ENCODE measurements at regions not wholly inside any gene's neighbourhood (a gene's known extent, or its start where the extent isn't known, plus 50 kb on each side); places are given as distances from the start of the nearest gene placed in this dataset.

DNA sequence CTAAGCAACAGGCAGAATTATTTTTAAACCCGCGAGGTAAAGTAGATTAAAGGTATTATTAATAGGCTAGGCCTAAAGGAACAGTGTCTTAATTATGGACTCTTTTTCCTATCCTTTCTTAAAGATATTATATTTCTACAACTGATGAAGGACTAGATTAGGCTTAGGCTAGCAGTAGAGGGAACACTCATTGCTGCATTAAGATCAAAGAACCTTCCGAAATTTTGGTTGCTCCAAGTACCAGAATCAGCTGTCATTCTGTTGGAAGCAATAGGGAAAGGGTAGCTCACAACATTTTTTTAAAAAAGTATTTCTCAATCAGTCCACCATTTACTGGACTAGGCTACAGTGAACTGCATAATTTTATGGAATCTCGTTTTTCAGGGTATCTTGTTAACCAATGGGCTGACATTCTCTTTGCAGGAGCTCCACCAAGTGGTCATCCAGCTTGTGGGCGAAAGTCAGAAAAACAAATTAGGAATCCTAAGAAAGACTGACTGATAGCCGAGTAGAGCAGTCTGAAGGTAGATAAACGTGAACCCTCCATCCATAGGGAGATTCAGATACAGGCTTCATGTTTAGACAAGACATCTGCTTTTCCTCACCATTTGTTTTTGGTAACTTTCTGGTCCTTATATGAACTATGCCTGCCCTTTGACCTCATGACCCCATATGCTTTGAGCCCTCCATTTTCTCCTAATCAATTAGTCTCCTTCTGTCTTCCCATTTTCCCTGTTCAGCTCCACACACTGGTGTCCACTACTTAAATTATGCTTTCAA, 103.6 kb upstream of the CHD1 start:
- TF ChIP-seq, protein P1, sequence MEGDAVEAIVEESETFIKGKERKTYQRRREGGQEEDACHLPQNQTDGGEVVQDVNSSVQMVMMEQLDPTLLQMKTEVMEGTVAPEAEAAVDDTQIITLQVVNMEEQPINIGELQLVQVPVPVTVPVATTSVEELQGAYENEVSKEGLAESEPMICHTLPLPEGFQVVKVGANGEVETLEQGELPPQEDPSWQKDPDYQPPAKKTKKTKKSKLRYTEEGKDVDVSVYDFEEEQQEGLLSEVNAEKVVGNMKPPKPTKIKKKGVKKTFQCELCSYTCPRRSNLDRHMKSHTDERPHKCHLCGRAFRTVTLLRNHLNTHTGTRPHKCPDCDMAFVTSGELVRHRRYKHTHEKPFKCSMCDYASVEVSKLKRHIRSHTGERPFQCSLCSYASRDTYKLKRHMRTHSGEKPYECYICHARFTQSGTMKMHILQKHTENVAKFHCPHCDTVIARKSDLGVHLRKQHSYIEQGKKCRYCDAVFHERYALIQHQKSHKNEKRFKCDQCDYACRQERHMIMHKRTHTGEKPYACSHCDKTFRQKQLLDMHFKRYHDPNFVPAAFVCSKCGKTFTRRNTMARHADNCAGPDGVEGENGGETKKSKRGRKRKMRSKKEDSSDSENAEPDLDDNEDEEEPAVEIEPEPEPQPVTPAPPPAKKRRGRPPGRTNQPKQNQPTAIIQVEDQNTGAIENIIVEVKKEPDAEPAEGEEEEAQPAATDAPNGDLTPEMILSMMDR (conservative IDR thresholded peaks at IDR 0.05 in 1 of 2, IDR thresholded peaks at IDR 0.05 in 1 of 2; ENCODE audit: low read depth in 1 of 2, low read length in 2 of 2) = peak; percentile 84 to 85
- no peak for TF ChIP-seq EZH2 (IDR thresholded peaks at IDR 0.05; ENCODE audit: low read length, missing control alignments)

Data from fibroblast of lung (primary cell).